OCI-LY7 (cell line): ENCODE measurements at regions not wholly inside any gene's neighbourhood (a gene's known extent, or its start where the extent isn't known, plus 50 kb on each side); places are given as distances from the start of the nearest gene placed in this dataset.

ENCODE experiments used
- BruUV-seq: library from RNA; stranded (reverse); fragments of 400-500 nt; replicated peaks from 2 replicates; lab custom pipeline; 2021; lab: Mats Ljungman, UMichigan
- CTCF ChIA-PET: fragments of 300-600 bp; sonication (Branson Sonifier 250); formaldehyde crosslinking; loops from one replicate; lab custom pipeline; 2022; ENCODE audit warnings: antibody characterized with exemption; ENCODE audit not compliant: unreplicated experiment; lab: Charles Lee
- POLR2A ChIA-PET: fragments of 300-600 bp; sonication (Branson Sonifier 250); formaldehyde crosslinking; loops from one replicate; lab custom pipeline; 2022; ENCODE audit warnings: antibody characterized with exemption; lab: Charles Lee
- DNase-seq: peaks from one replicate; pipeline ENCODE4 v3.0.0-alpha.2; 2015; ENCODE audit warnings: low spot score
- H2AFZ ChIP-seq: fragments of 200-600 bp; sonication (generic), shearing (Covaris generic); 2 replicates; pipeline ENCODE4 v1.6.1; 2014; ENCODE audit warnings: mild to moderate bottlenecking, antibody characterized with exemption, low read length, moderate library complexity
- H3K27ac ChIP-seq: fragments of 200-600 bp; sonication (generic); 2 replicates; pipeline ENCODE4 v1.5.1; 2014; ENCODE audit warnings: mixed run types, low read depth, mild to moderate bottlenecking, moderate library complexity, low read length, inconsistent platforms; ENCODE audit not compliant: poor library complexity, severe bottlenecking
- H3K36me3 ChIP-seq: fragments of 200-600 bp; sonication (generic); 2 replicates; pipeline ENCODE4 v1.6.1; 2014; ENCODE audit warnings: mild to moderate bottlenecking, antibody characterized with exemption, low read length, moderate library complexity, mixed read lengths; ENCODE audit not compliant: insufficient read depth
- H3K4me1 ChIP-seq: fragments of 200-600 bp; sonication (generic); 2 replicates; pipeline ENCODE4 v1.5.1; 2014; ENCODE audit warnings: mild to moderate bottlenecking, low read length; ENCODE audit not compliant: insufficient read depth, poor library complexity, severe bottlenecking
- H3K4me2 ChIP-seq: fragments of 200-600 bp; sonication (generic); 2 replicates; pipeline ENCODE4 v1.6.1; 2014; ENCODE audit warnings: mild to moderate bottlenecking, low read length
- H3K4me3 ChIP-seq: fragments of 200-600 bp; sonication (generic); 2 replicates; pipeline ENCODE4 v1.5.1; 2014; ENCODE audit warnings: mild to moderate bottlenecking, low read depth, low read length; ENCODE audit not compliant: poor library complexity, severe bottlenecking
- H3K79me2 ChIP-seq: fragments of 200-600 bp; sonication (generic); 2 replicates; pipeline ENCODE4 v1.6.1; 2016; ENCODE audit warnings: low read depth, mild to moderate bottlenecking, low read length, moderate library complexity, mixed read lengths; ENCODE audit not compliant: insufficient read depth
- H3K9me2 ChIP-seq: fragments of 200-600 bp; sonication (generic); 2 replicates; pipeline ENCODE4 v1.6.1; 2016; ENCODE audit warnings: mild to moderate bottlenecking, low read length, mixed read lengths; ENCODE audit not compliant: insufficient read depth
- H3K9me3 ChIP-seq: fragments of 200-600 bp; sonication (generic); 2 replicates; pipeline ENCODE4 v1.6.1; 2014; ENCODE audit warnings: mild to moderate bottlenecking, mixed run types, low read length, mixed read lengths
- H4K20me1 ChIP-seq: fragments of 200-600 bp; sonication (generic); 2 replicates; pipeline ENCODE4 v1.6.1; 2014; ENCODE audit warnings: mild to moderate bottlenecking, antibody characterized with exemption, low read length, moderate library complexity, mixed read lengths; ENCODE audit not compliant: insufficient read depth
- CTCF ChIP-seq: fragments of 200-600 bp; sonication (generic); conservative IDR thresholded peaks from 2 replicates; pipeline ENCODE4 v1.5.1; 2014; ENCODE audit warnings: mild to moderate bottlenecking, antibody characterized with exemption, low read length, moderate library complexity, mixed read lengths
- EZH2phosphoT487 ChIP-seq: fragments of 200-600 bp; sonication (generic); IDR thresholded peaks from 2 replicates; pipeline ENCODE4 v1.6.1; 2018; ENCODE audit warnings: low read depth, borderline replicate concordance, mild to moderate bottlenecking, mixed run types, antibody characterized with exemption, low read length, moderate library complexity, mixed read lengths
- intact Hi-C: fragments of 100-400 bp; cut with micrococcal nuclease; formaldehyde crosslinking; loops from one replicate; pipeline ENCODE4 v1.10.0; 2022; ENCODE audit not compliant: unreplicated experiment

DNA sequence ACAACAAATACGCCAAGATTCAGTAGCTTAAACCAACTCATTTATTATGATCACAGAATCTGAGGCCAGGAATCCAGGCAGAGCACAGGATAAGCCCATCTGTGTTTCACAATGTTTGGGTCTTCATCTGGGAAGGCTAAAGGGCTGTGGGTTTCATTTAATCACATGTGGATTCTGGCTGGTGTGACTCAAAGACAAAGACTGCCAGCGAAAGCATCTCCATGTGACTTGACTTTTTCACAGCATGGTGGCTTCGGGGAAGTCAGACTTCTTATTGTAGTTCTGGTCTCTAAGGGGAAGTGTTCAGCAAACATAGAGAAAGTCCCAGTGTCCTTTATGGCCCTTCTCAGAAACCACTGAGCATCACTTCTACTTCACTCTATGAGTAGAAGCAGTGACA is 1014.4 kb upstream of the GOT2 start:
- H3K79me2 ChIP-seq: no peaks in the 10 kb centered on the region
- no TSS peak for BruUV-seq
- no peaks in the 10 kb centered on the region for H4K20me1 ChIP-seq
- TF ChIP-seq CTCF (no peak), EZH2phosphoT487 (no peak)
- no peak overlapping the region for H3K4me3 ChIP-seq
- intact Hi-C loops: no loop called here
- H3K27ac ChIP-seq: no peak overlapping the region
- no peak for DNase-seq
- ChIA-PET CTCF (no interaction called here), POLR2A (no interaction called here)
- no peaks in the 10 kb centered on the region for H3K4me1 ChIP-seq
- no peaks in the 10 kb centered on the region for H3K9me3 ChIP-seq
- no peaks in the 10 kb centered on the region for H3K9me2 ChIP-seq
- no peaks in the 10 kb centered on the region for H3K36me3 ChIP-seq
- H3K4me2 ChIP-seq: no peak overlapping the region
- H2AFZ ChIP-seq: no peak overlapping the region

DNA sequence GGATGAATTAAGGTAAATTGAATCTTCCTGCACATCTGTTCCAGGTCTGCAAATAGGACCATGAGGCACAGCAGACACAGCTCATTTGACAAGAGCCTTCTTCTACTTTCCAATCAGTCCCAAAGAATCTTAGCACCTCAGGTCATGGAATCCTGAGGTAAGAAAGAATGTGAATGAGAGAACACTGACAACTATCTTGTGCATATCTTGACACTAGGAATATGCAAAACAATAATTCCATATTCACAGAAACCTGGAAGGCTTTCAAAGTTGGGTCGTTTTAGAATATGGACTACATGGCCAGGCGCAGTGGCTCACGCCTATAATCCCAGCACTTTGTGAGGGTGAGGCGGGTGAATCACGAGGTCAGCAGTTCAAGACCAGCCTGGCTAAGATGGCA is 1009.4 kb upstream of the GOT2 start:
- Histone ChIP-seq H3K27ac (no peak overlapping the region), H3K36me3 (no peaks in the 10 kb centered on the region), H3K9me2 (no peaks in the 10 kb centered on the region), H3K4me2 (no peak overlapping the region), H3K4me1 (no peaks in the 10 kb centered on the region), H2AFZ (no peak overlapping the region), H3K9me3 (no peaks in the 10 kb centered on the region), H3K4me3 (no peak overlapping the region), H4K20me1 (no peaks in the 10 kb centered on the region), H3K79me2 (no peaks in the 10 kb centered on the region)
- no peak for TF ChIP-seq CTCF
- no peak for TF ChIP-seq EZH2phosphoT487
- ChIA-PET POLR2A (no interaction called here), CTCF (no interaction called here)
- intact Hi-C loops: no loop called here
- no TSS peak for BruUV-seq
- no peak for DNase-seq

GRCh38 chr16:59740858-59741257 is 1006.7 kb upstream of the GOT2 start:
- intact Hi-C loops: no loop called here
- no peak overlapping the region for H3K4me3 ChIP-seq
- no peaks in the 10 kb centered on the region for H4K20me1 ChIP-seq
- no peak for TF ChIP-seq EZH2phosphoT487
- POLR2A ChIA-PET: no interaction called here
- CTCF ChIA-PET: no interaction called here
- no TSS peak for BruUV-seq
- H3K79me2 ChIP-seq: no peaks in the 10 kb centered on the region
- H3K27ac ChIP-seq: no peak overlapping the region
- DNase-seq: no peak
- H3K9me2 ChIP-seq: no peaks in the 10 kb centered on the region
- H2AFZ ChIP-seq: no peak overlapping the region
- no peaks in the 10 kb centered on the region for H3K4me1 ChIP-seq
- H3K9me3 ChIP-seq: no peaks in the 10 kb centered on the region
- H3K36me3 ChIP-seq: no peaks in the 10 kb centered on the region
- no peak overlapping the region for H3K4me2 ChIP-seq
